H1 (cell line): ENCODE measurements at regions not wholly inside any gene's neighbourhood (a gene's known extent, or its start where the extent isn't known, plus 50 kb on each side); places are given as distances from the start of the nearest gene placed in this dataset.

Source experiments
- CTCF ChIA-PET: fragments of 300-600 bp; sonication (Branson Sonifier 250); formaldehyde crosslinking; loops from one replicate; lab custom pipeline; 2021; ENCODE audit not compliant: partially characterized antibody; lab: Charles Lee
- POLR2A ChIA-PET: fragments of 300-600 bp; sonication (Branson Sonifier 250); formaldehyde crosslinking; loops from one replicate; lab custom pipeline; 2021; ENCODE audit warnings: inconsistent platforms; ENCODE audit not compliant: partially characterized antibody; lab: Charles Lee
- DNase-seq, 2 experiments: peaks; one replicate each; pipeline versions ENCODE4 v3.0.0 to v3.0.0-alpha.2; 2010 to 2022; ENCODE audit warnings: low spot score in 2 of 2, low read depth in 1 of 2, mixed read lengths in 1 of 2
- FAIRE-seq: peaks from 2 replicates; lab custom pipeline; 2011; peaks lifted over from hg19 to GRCh38; lab: Jason Lieb, UNC
- H2AFZ ChIP-seq: 2 replicates; pipeline ENCODE4 v1.8.1; 2012; ENCODE audit warnings: low read length, inconsistent platforms
- H2AK5ac ChIP-seq: 2 replicates; pipeline ENCODE4 v1.6.1; 2013; ENCODE audit warnings: low read depth, low read length
- H2BK120ac ChIP-seq: replicated peaks from 2 replicates; pipeline ENCODE3; 2013; ENCODE audit warnings: low read depth, low read length, inconsistent platforms
- H2BK12ac ChIP-seq: 2 replicates; pipeline ENCODE4 v1.6.1; 2013; ENCODE audit warnings: low read depth, low read length
- H2BK15ac ChIP-seq: 2 replicates; pipeline ENCODE4 v1.6.1; 2013; ENCODE audit warnings: low read length
- H2BK20ac ChIP-seq: 2 replicates; pipeline ENCODE4 v1.6.1; 2013; ENCODE audit warnings: low read length
- H2BK5ac ChIP-seq: 2 replicates; pipeline ENCODE4 v1.6.1; 2013; ENCODE audit warnings: low read depth, low read length
- H3K14ac ChIP-seq: 2 replicates; pipeline ENCODE4 v1.6.1; 2013; ENCODE audit warnings: inconsistent platforms; ENCODE audit not compliant: insufficient read length
- H3K18ac ChIP-seq: 2 replicates; pipeline ENCODE4 v1.6.1; 2013; ENCODE audit warnings: low read length; ENCODE audit errors: extremely low read depth
- H3K23ac ChIP-seq: 2 replicates; pipeline ENCODE4 v1.6.1; 2013; ENCODE audit warnings: inconsistent platforms; ENCODE audit not compliant: insufficient read length
- H3K23me2 ChIP-seq: 2 replicates; pipeline ENCODE4 v1.6.1; 2013; ENCODE audit warnings: low read depth, low read length
- H3K27ac ChIP-seq: 2 replicates; pipeline ENCODE4 v1.6.1; 2011; ENCODE audit warnings: low read depth, low read length, inconsistent platforms
- H3K27me3 ChIP-seq, 4 experiments: replicated peaks in 1 of 4; 1 replicate in 1 of 4; 2 replicates in 3 of 4; pipeline versions ENCODE4 v1.6.1 to v1.8.1; 2011 to 2013; ENCODE audit warnings: low read length in 3 of 4, mild to moderate bottlenecking in 3 of 4, inconsistent platforms in 2 of 4, mixed read lengths in 2 of 4, moderate library complexity in 1 of 4; ENCODE audit not compliant: control insufficient read depth in 3 of 4, insufficient read depth in 3 of 4; ENCODE audit errors: extremely low read depth in 1 of 4
- H3K36me3 ChIP-seq, 4 experiments: 2 replicates each; pipeline versions ENCODE4 v1.6.1 to v1.8.1; 2011 to 2013; ENCODE audit warnings: mild to moderate bottlenecking in 4 of 4, low read length in 3 of 4, moderate library complexity in 2 of 4, control low read depth in 1 of 4, inconsistent platforms in 1 of 4; ENCODE audit not compliant: insufficient read depth in 4 of 4, control insufficient read depth in 2 of 4
- H3K4ac ChIP-seq: replicated peaks from 2 replicates; pipeline ENCODE3; 2013; ENCODE audit warnings: low read length, low read depth, mixed read lengths, inconsistent platforms; ENCODE audit not compliant: insufficient read length
- H3K4me1 ChIP-seq, 4 experiments: replicated peaks in 1 of 4; 1 replicate in 1 of 4; 2 replicates in 3 of 4; pipeline versions ENCODE4 v1.6.1 to v1.8.1; 2011 to 2013; ENCODE audit warnings: low read length in 3 of 4, inconsistent platforms in 2 of 4, mixed read lengths in 1 of 4; ENCODE audit not compliant: insufficient read depth in 4 of 4, control insufficient read depth in 3 of 4
- H3K4me2 ChIP-seq, 2 experiments: 2 replicates each; pipeline versions ENCODE4 v1.6.1 to v1.8.1; 2011 to 2013; ENCODE audit warnings: low read depth in 2 of 2, low read length in 2 of 2, control low read depth in 1 of 2, inconsistent platforms in 1 of 2, mild to moderate bottlenecking in 1 of 2; ENCODE audit not compliant: insufficient read depth in 1 of 2
- H3K4me3 ChIP-seq, 4 experiments: fragments of 200-600, 300-600 bp in 1 of 4; sonication (generic), shearing (Covaris generic), sonication (Bioruptor Twin) in 1 of 4; 2 replicates each; pipeline versions ENCODE4 v1.5.1 to v1.8.1; 2011 to 2016; ENCODE audit warnings: low read length in 4 of 4, low read depth in 3 of 4, control low read depth in 2 of 4, inconsistent platforms in 2 of 4, mild to moderate bottlenecking in 2 of 4, mixed read lengths in 1 of 4, moderate library complexity in 1 of 4; ENCODE audit not compliant: insufficient read depth in 2 of 4; ENCODE audit errors: extremely low read depth in 1 of 4
- H3K56ac ChIP-seq: replicated peaks from 2 replicates; pipeline ENCODE3; 2013; ENCODE audit warnings: low read depth, mild to moderate bottlenecking, mixed read lengths, low read length, inconsistent platforms; ENCODE audit not compliant: insufficient read length
- H3K79me1 ChIP-seq: 2 replicates; pipeline ENCODE4 v1.6.1; 2013; ENCODE audit warnings: low read depth, low read length, control low read depth
- H3K79me2 ChIP-seq, 2 experiments: 2 replicates each; pipeline versions ENCODE4 v1.6.1 to v1.8.1; 2012 to 2013; ENCODE audit warnings: low read length in 2 of 2, mild to moderate bottlenecking in 2 of 2, inconsistent platforms in 1 of 2; ENCODE audit not compliant: insufficient read depth in 2 of 2, control insufficient read depth in 1 of 2
- H3K9ac ChIP-seq, 4 experiments: replicated peaks in 1 of 4; 1 replicate in 1 of 4; 2 replicates in 3 of 4; pipeline versions ENCODE4 v1.6.1 to v1.8.1; 2011 to 2013; ENCODE audit warnings: low read depth in 3 of 4, low read length in 3 of 4, control low read depth in 2 of 4, mild to moderate bottlenecking in 2 of 4, moderate library complexity in 2 of 4, inconsistent platforms in 1 of 4; ENCODE audit errors: extremely low read depth in 1 of 4
- H3K9me3 ChIP-seq, 2 experiments: 2 replicates each; pipeline versions ENCODE4 v1.6.1 to v1.8.1; 2012 to 2013; ENCODE audit warnings: mild to moderate bottlenecking in 2 of 2, moderate library complexity in 2 of 2, control low read depth in 1 of 2, inconsistent platforms in 1 of 2, low read depth in 1 of 2, low read length in 1 of 2, mixed read lengths in 1 of 2; ENCODE audit not compliant: insufficient read depth in 2 of 2
- H4K20me1 ChIP-seq, 2 experiments: replicated peaks in 1 of 2; 2 replicates each; pipeline versions ENCODE3 to v1.8.1; 2011 to 2013; ENCODE audit warnings: inconsistent platforms in 2 of 2, low read length in 2 of 2, mild to moderate bottlenecking in 1 of 2; ENCODE audit not compliant: insufficient read depth in 2 of 2, control insufficient read depth in 1 of 2
- H4K5ac ChIP-seq: 2 replicates; pipeline ENCODE4 v1.6.1; 2013; ENCODE audit warnings: low read length, low read depth, mixed read lengths, inconsistent platforms; ENCODE audit not compliant: insufficient read length
- H4K8ac ChIP-seq: 2 replicates; pipeline ENCODE4 v1.8.0; 2013; ENCODE audit warnings: mild to moderate bottlenecking, moderate library complexity, low read length, inconsistent platforms; ENCODE audit not compliant: insufficient read depth; ENCODE audit errors: extremely low read depth
- H4K91ac ChIP-seq: replicated peaks from 2 replicates; pipeline ENCODE3; 2013; ENCODE audit warnings: low read length, mixed read lengths, inconsistent platforms; ENCODE audit not compliant: insufficient read length
- CBX5 ChIP-seq: fragments of 300-800, 300-1000 bp; sonication (generic); IDR thresholded peaks from 2 replicates; pipeline ENCODE4 v1.7.1; 2016; ENCODE audit warnings: antibody characterized with exemption, low read length, low read depth
- CHD2 ChIP-seq: IDR thresholded peaks from 2 replicates; pipeline ENCODE4 v1.6.1; 2012; ENCODE audit warnings: low read length, improper control_type of control experiment
- CTCF ChIP-seq, 3 experiments: IDR thresholded peaks; 1 replicate in 2 of 3; 2 replicates in 1 of 3; pipeline versions ENCODE4 v1.5.1 to v1.6.1; 2011; ENCODE audit warnings: low read length in 3 of 3, mild to moderate bottlenecking in 3 of 3, inconsistent platforms in 2 of 3, low read depth in 1 of 3, moderate library complexity in 1 of 3; ENCODE audit not compliant: insufficient read depth in 1 of 3; ENCODE audit errors: control extremely low read depth in 1 of 3
- EGR1 ChIP-seq: IDR thresholded peaks from 2 replicates; pipeline ENCODE4 v1.6.1; 2011; ENCODE audit warnings: low read depth, low read length, borderline replicate concordance
- GTF2F1 ChIP-seq: IDR thresholded peaks from 2 replicates; pipeline ENCODE4 v1.6.1; 2012; ENCODE audit warnings: low read depth, low read length, improper control_type of control experiment, borderline replicate concordance
- HDAC6 ChIP-seq: IDR thresholded peaks from one replicate; pipeline ENCODE4 v1.7.1; 2012; ENCODE audit warnings: low read depth, mild to moderate bottlenecking, inconsistent platforms, low read length, moderate library complexity
- KDM4A ChIP-seq: IDR thresholded peaks from one replicate; pipeline ENCODE4 v1.7.1; 2012; ENCODE audit warnings: low read depth, mild to moderate bottlenecking, moderate library complexity, low read length, inconsistent platforms; ENCODE audit not compliant: severe bottlenecking
- NANOG ChIP-seq: IDR thresholded peaks from 2 replicates; pipeline ENCODE4 v1.6.1; 2011; ENCODE audit warnings: low read length, low read depth, mild to moderate bottlenecking, inconsistent platforms; ENCODE audit not compliant: insufficient read depth, poor library complexity, severe bottlenecking
- POLR2AphosphoS5 ChIP-seq: IDR thresholded peaks from 2 replicates; pipeline ENCODE4 v1.6.1; 2011; ENCODE audit warnings: low read depth, low read length
- RNF2 ChIP-seq: fragments of 200-900, 300-1000 bp; sonication (generic); IDR thresholded peaks from 2 replicates; pipeline ENCODE4 v1.7.1; 2016; ENCODE audit warnings: borderline replicate concordance, low read depth, mild to moderate bottlenecking, antibody characterized with exemption, low read length; ENCODE audit not compliant: poor library complexity, severe bottlenecking; ENCODE audit errors: missing control alignments
- SIRT6 ChIP-seq: IDR thresholded peaks from one replicate; pipeline ENCODE4 v1.7.1; 2012; ENCODE audit warnings: low read length, inconsistent platforms
- WGBS, 2 experiments: shearing (Covaris generic) in 1 of 2; methylation state at CpG; one replicate each; pipeline versions ENCODE4 v1.1.6 to v1.1.7; 2013 to 2015; ENCODE audit warnings: low lambda C conversion rate in 2 of 2, mixed read lengths in 2 of 2, inconsistent platforms in 1 of 2, low coverage in 1 of 2, missing lambda C conversion rate in 1 of 2; ENCODE audit not compliant: insufficient replicate concordance in 2 of 2, insufficient coverage in 1 of 2, insufficient read length in 1 of 2; ENCODE audit errors: extremely low coverage in 1 of 2, missing lambda C conversion rate in 1 of 2; 5-methylcytosine and 5-hydroxymethylcytosine counted together

- Histone ChIP-seq H3K23me2 (no peaks in the 10 kb centered on the region), H3K79me2 (no peaks in the 10 kb centered on the region), H4K91ac (no peak overlapping the region), H2AK5ac (no peak overlapping the region), H3K18ac (no peak overlapping the region), H4K5ac (no peak overlapping the region), H2AFZ (no peak overlapping the region), H4K8ac (no peak overlapping the region), H3K4ac (no peak overlapping the region), H3K9me3 (no peaks in the 10 kb centered on the region), H3K79me1 (no peaks in the 10 kb centered on the region), H3K56ac (no peak overlapping the region), H2BK120ac (no peak overlapping the region), H3K4me3 (no peak overlapping the region), H3K36me3 (no peaks in the 10 kb centered on the region), H2BK12ac (no peak overlapping the region), H2BK20ac (0 out of 2 replicates have a peak overlapping the region, but pooled peaks have one; percentile 44), H3K14ac (no peak overlapping the region), H3K9ac (no peak overlapping the region), H3K4me2 (peak overlapping the region in 1 of 2 experiments; percentile 29; a peak in 1 of 4 replicates), H2BK5ac (no peak overlapping the region), H2BK15ac (no peak overlapping the region), H4K20me1 (no peaks in the 10 kb centered on the region), H3K23ac (no peak overlapping the region), H3K27ac (no peak overlapping the region), H3K27me3 (no peaks in the 10 kb centered on the region), H3K4me1 (peaks cover 0 to 12% (median 7%) of the 10 kb centered on the region in 4 experiments; a peak in 5 of 7 replicates)
- DNase-seq (no peak), FAIRE-seq (no peak)
- 86% methylated on average over 5 of the region's 5 CpGs; no CpG with 5 or more reads in 1 of the 2 experiments for WGBS, 2 experiments
- POLR2A ChIA-PET = no interaction called here
- CTCF ChIA-PET = interaction anchor here (0.7 to 4.4 kb wide), 8 partner anchors 10 to 475 kb away, joined by 3 to 17 read pairs (median 7); no protein-coding TSS in a partner anchor
- TF ChIP-seq HDAC6 = no peak
- no peak for TF ChIP-seq NANOG
- TF ChIP-seq RNF2 = no peak
- no peak for TF ChIP-seq GTF2F1
- no peak for TF ChIP-seq SIRT6
- no peak for TF ChIP-seq EGR1
- TF ChIP-seq KDM4A = no peak
- TF ChIP-seq CHD2 = no peak
- no peak for TF ChIP-seq POLR2AphosphoS5
- no peak for TF ChIP-seq CTCF (IDR thresholded peaks at IDR 0.05; ENCODE audit: control extremely low read depth in 1 of 3, insufficient read depth in 1 of 3, low read depth in 1 of 3, low read length in 3 of 3)
- TF ChIP-seq CBX5 = no peak
Observed at GRCh38 chr6:90414352-90414751, 117.7 kb upstream of the BACH2 start.
